OCI-LY1 (cell line): ENCODE measurements at regions not wholly inside any gene's neighbourhood (a gene's known extent, or its start where the extent isn't known, plus 50 kb on each side); places are given as distances from the start of the nearest gene placed in this dataset.
"Not testable (repeated sequence)": the region's sequence is repeated elsewhere in the genome, so short reads cannot be mapped to it uniquely, and the experiment has no call there.

Source experiments
- H2AFZ ChIP-seq: fragments of 200-600 bp; sonication (generic), shearing (Covaris generic); 2 replicates; pipeline ENCODE4 v1.6.0; 2014; ENCODE audit warnings: antibody characterized with exemption, mild to moderate bottlenecking, low read length
- H3F3A ChIP-seq: fragments of 200-600 bp; sonication (generic), shearing (Covaris generic); 2 replicates; pipeline ENCODE4 v1.6.0; 2014; ENCODE audit warnings: mild to moderate bottlenecking, antibody characterized with exemption, low read length, moderate library complexity; ENCODE audit not compliant: insufficient read depth
- H3K27ac ChIP-seq: fragments of 200-600 bp; sonication (generic); 2 replicates; pipeline ENCODE4 v1.5.1; 2014; ENCODE audit warnings: low read length, mixed run types, mild to moderate bottlenecking, low read depth; ENCODE audit not compliant: poor library complexity, severe bottlenecking
- H3K27me3 ChIP-seq: fragments of 200-600 bp; sonication (generic); 2 replicates; pipeline ENCODE4 v1.6.0; 2014; ENCODE audit warnings: antibody characterized with exemption, mild to moderate bottlenecking, low read length, moderate library complexity; ENCODE audit not compliant: insufficient read depth
- H3K36me3 ChIP-seq: fragments of 200-600 bp; sonication (generic); 2 replicates; pipeline ENCODE4 v1.6.1; 2014; ENCODE audit warnings: mild to moderate bottlenecking, antibody characterized with exemption, low read length, moderate library complexity, mixed read lengths; ENCODE audit not compliant: insufficient read depth
- H3K4me1 ChIP-seq: fragments of 200-600 bp; sonication (generic); 2 replicates; pipeline ENCODE4 v1.5.1; 2014; ENCODE audit warnings: mild to moderate bottlenecking, low read length, moderate library complexity; ENCODE audit not compliant: insufficient read depth, severe bottlenecking
- H3K4me2 ChIP-seq: fragments of 200-600 bp; sonication (generic), shearing (Covaris generic); 2 replicates; pipeline ENCODE4 v1.6.1; 2014; ENCODE audit warnings: low read length
- H3K4me3 ChIP-seq: fragments of 200-600 bp; sonication (generic); 2 replicates; pipeline ENCODE4 v1.5.1; 2014; ENCODE audit warnings: low read length, low read depth, mild to moderate bottlenecking, mixed read lengths; ENCODE audit not compliant: poor library complexity, severe bottlenecking
- H3K79me2 ChIP-seq: fragments of 200-600 bp; shearing (Covaris generic); 2 replicates; pipeline ENCODE4 v1.6.1; 2016; ENCODE audit warnings: mixed run types, low read length, mixed read lengths; ENCODE audit not compliant: insufficient read depth
- H3K9ac ChIP-seq: fragments of 200-600 bp; sonication (generic), shearing (Covaris generic); 2 replicates; pipeline ENCODE4 v1.6.1; 2014; ENCODE audit warnings: mild to moderate bottlenecking, low read length, mixed read lengths
- H3K9me2 ChIP-seq: fragments of 200-600 bp; sonication (generic), shearing (Covaris generic); 2 replicates; pipeline ENCODE4 v1.6.1; 2014; ENCODE audit warnings: low read depth, mild to moderate bottlenecking, low read length, mixed read lengths
- H3K9me3 ChIP-seq: fragments of 200-600 bp; shearing (Covaris generic); 2 replicates; pipeline ENCODE4 v1.6.1; 2014; ENCODE audit warnings: low read length, mixed read lengths
- H4K20me1 ChIP-seq: fragments of 200-600 bp; sonication (generic), shearing (Covaris generic); 2 replicates; pipeline ENCODE4 v1.6.0; 2016; ENCODE audit warnings: mild to moderate bottlenecking, low read length; ENCODE audit not compliant: insufficient read depth
- EZH2 ChIP-seq: fragments of 200-600 bp; sonication (generic), shearing (Covaris generic); IDR thresholded peaks from 2 replicates; pipeline ENCODE4 v1.8.0; 2017; ENCODE audit warnings: borderline replicate concordance, mixed run types, mild to moderate bottlenecking, antibody characterized with exemption, low read length, moderate library complexity, mixed read lengths
- TF ChIP-seq, protein P1 (sequence below): fragments of 200-600 bp; sonication (generic), shearing (Covaris generic); IDR thresholded peaks from 2 replicates; pipeline ENCODE4 v1.5.1; 2017; ENCODE audit warnings: mild to moderate bottlenecking, antibody characterized with exemption, low read length, moderate library complexity, mixed read lengths

DNA sequence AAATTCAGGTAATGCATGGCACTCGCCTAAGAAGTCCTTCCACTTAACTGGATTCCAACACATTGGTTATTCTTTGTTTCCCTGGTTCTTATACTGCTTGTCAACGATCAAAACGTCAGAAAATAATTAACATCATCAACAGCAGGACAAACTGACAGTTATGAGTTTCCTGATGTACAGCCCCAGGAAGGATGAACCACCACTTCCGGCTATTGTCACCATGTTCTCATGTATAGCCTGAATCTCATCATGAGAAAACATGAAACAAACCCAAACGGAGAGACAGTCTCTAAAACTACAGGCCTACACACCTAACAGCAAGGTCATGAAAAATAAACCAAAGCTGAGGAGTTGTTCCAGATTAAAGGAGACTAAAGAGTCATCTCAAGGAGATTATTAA lies 60.5 kb upstream of the FBXO28 start:
- Histone ChIP-seq H3F3A (no peaks in the 10 kb centered on the region), H4K20me1 (no peaks in the 10 kb centered on the region), H3K4me2 (no peak overlapping the region), H3K9me3 (no peaks in the 10 kb centered on the region), H3K4me1 (no peaks in the 10 kb centered on the region), H3K9me2 (no peaks in the 10 kb centered on the region), H3K27ac (no peak overlapping the region), H3K9ac (no peak overlapping the region), H3K4me3 (no peak overlapping the region), H3K36me3 (no peaks in the 10 kb centered on the region), H3K27me3 (no peaks in the 10 kb centered on the region), H3K79me2 (no peaks in the 10 kb centered on the region), H2AFZ (no peak overlapping the region)
- TF ChIP-seq, protein P1, sequence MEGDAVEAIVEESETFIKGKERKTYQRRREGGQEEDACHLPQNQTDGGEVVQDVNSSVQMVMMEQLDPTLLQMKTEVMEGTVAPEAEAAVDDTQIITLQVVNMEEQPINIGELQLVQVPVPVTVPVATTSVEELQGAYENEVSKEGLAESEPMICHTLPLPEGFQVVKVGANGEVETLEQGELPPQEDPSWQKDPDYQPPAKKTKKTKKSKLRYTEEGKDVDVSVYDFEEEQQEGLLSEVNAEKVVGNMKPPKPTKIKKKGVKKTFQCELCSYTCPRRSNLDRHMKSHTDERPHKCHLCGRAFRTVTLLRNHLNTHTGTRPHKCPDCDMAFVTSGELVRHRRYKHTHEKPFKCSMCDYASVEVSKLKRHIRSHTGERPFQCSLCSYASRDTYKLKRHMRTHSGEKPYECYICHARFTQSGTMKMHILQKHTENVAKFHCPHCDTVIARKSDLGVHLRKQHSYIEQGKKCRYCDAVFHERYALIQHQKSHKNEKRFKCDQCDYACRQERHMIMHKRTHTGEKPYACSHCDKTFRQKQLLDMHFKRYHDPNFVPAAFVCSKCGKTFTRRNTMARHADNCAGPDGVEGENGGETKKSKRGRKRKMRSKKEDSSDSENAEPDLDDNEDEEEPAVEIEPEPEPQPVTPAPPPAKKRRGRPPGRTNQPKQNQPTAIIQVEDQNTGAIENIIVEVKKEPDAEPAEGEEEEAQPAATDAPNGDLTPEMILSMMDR, result no peak
- TF ChIP-seq EZH2, result no peak

DNA sequence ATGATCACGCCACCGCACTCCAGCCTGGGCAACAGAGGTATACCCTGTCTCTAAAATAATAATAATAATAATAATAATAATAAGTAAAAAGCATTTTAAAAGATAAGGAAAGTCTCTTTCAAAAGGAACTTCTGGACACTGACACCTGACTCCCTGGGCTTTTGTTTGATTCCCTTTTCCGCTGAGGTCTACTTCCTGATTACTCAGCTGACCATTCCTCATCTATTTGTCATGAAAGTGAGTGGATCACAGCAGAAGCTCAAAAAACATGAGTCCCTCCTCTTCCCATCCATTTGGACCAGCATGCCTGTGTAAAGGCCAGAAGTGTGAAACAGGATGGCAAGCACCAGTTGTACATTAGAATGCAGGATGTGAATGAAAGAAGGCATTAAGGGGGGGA lies 61.1 kb upstream of the FBXO28 start:
- Histone ChIP-seq H3K4me2 (no peak overlapping the region), H3K9me3 (no peaks in the 10 kb centered on the region), H3K4me3 (no peak overlapping the region), H3K9ac (no peak overlapping the region), H3K27me3 (no peaks in the 10 kb centered on the region), H3K36me3 (no peaks in the 10 kb centered on the region), H2AFZ (no peak overlapping the region), H3K9me2 (no peaks in the 10 kb centered on the region), H3F3A (no peaks in the 10 kb centered on the region), H3K79me2 (no peaks in the 10 kb centered on the region), H3K27ac (no peak overlapping the region), H3K4me1 (no peaks in the 10 kb centered on the region), H4K20me1 (no peaks in the 10 kb centered on the region)
- TF ChIP-seq, protein P1, result no peak
- TF ChIP-seq EZH2, result no peak

DNA sequence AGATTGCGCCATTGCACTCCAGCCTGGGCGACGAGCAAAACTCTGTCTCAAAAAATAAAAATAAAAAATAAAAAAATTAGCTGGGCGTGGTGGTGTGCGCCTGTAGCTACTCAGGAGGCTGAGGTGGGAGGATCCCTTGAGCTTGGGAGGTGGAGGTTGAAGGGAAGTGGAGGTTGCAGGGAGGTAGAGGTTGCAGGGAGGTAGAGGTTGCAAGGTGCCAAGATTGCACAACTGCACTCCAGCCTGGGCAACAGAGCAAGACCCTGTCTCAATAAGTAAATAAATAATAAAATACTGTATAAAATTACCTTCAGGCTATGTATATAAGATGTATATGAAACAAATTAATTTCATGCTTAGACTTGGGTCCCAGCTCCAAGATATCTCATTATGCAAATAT lies 62.1 kb upstream of the FBXO28 start:
- H3K27me3 ChIP-seq, H3K9ac ChIP-seq, H3K9me3 ChIP-seq, H3K4me3 ChIP-seq, H3K9me2 ChIP-seq, H4K20me1 ChIP-seq, H3K79me2 ChIP-seq, H3F3A ChIP-seq, H3K27ac ChIP-seq, H3K36me3 ChIP-seq, H3K4me2 ChIP-seq, H2AFZ ChIP-seq, H3K4me1 ChIP-seq: not testable (repeated sequence)

DNA sequence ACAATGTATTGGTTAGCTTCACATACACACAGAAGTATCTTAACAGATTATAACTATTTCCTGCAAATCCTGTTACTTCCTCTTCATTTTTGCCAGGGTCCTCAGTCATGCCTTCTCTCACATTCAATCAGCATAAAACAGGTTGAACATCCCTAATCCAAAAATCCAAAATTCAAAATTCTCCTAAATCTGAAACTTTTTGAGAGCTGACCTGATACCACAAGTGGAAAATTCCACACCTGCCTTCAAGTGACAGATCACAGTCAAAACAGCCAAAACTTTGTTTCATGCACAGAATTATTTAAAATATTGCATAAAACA lies 62.9 kb upstream of the FBXO28 start:
- H3K9me3 ChIP-seq, result no peaks in the 10 kb centered on the region
- H2AFZ ChIP-seq, result no peak overlapping the region
- H3K9me2 ChIP-seq, result no peaks in the 10 kb centered on the region
- H3F3A ChIP-seq, result no peaks in the 10 kb centered on the region
- H3K79me2 ChIP-seq, result no peaks in the 10 kb centered on the region
- H3K4me1 ChIP-seq, result no peaks in the 10 kb centered on the region
- H3K4me3 ChIP-seq, result no peak overlapping the region
- no peak overlapping the region for H3K27ac ChIP-seq
- no peak overlapping the region for H3K9ac ChIP-seq
- no peaks in the 10 kb centered on the region for H3K36me3 ChIP-seq
- H3K4me2 ChIP-seq, result no peak overlapping the region
- no peak for TF ChIP-seq EZH2
- TF ChIP-seq, protein P1, result no peak
- H3K27me3 ChIP-seq, result no peaks in the 10 kb centered on the region
- no peaks in the 10 kb centered on the region for H4K20me1 ChIP-seq
